HepG2 (cell line): ENCODE measurements at regions not wholly inside any gene's neighbourhood (a gene's known extent, or its start where the extent isn't known, plus 50 kb on each side); places are given as distances from the start of the nearest gene placed in this dataset.

Experiments
- ATAC-seq: fragments of 200-7000 bp; cut with Tn5 transposase; 3 replicates; pipeline ENCODE4 v1.9.1; 2020; ENCODE audit warnings: mild to moderate bottlenecking, moderate library complexity
- BruUV-seq: library from RNA; stranded (reverse); fragments of 400-500 nt; replicated peaks from 2 replicates; lab custom pipeline; 2021; lab: Mats Ljungman, UMichigan
- CTCF ChIA-PET: fragments of 300-600 bp; formaldehyde crosslinking; extraction: SDS; loops from one replicate; lab custom pipeline; 2021; ENCODE audit warnings: low total read pairs, inconsistent platforms, low intra/inter-chr PET ratio; lab: Yijun Ruan, JAX
- POLR2A ChIA-PET: fragments of 350-600 bp; sonication (Branson Sonifier 250); formaldehyde crosslinking; loops from one replicate; lab custom pipeline; 2020; ENCODE audit warnings: antibody characterized with exemption, inconsistent platforms; lab: Yijun Ruan, JAX
- DNase-seq: peaks from one replicate; pipeline ENCODE4 v3.0.0-alpha.2; 2015; ENCODE audit warnings: low spot score
- FAIRE-seq: peaks from 3 replicates; lab custom pipeline; 2011; peaks lifted over from hg19 to GRCh38; lab: Jason Lieb, UNC
- H2AFZ ChIP-seq: one replicate; pipeline ENCODE4 v1.6.1; 2011; ENCODE audit warnings: low read length, inconsistent platforms
- H3K27ac ChIP-seq: fragments of 300-600 bp; 3 replicates; pipeline ENCODE4 v1.8.0; 2011; ENCODE audit warnings: mixed run types, mild to moderate bottlenecking, mixed read lengths, low read length, inconsistent platforms; ENCODE audit not compliant: insufficient read depth; ENCODE audit errors: extremely low read length
- H3K27me3 ChIP-seq, 2 experiments: fragments of 200-600 bp in 1 of 2; 2 replicates in 1 of 2; 3 replicates in 1 of 2; pipeline versions ENCODE4 v1.6.0 to v1.8.0; 2011; ENCODE audit warnings: low read length in 2 of 2, mild to moderate bottlenecking in 2 of 2, moderate library complexity in 2 of 2, inconsistent platforms in 1 of 2; ENCODE audit not compliant: insufficient read depth in 2 of 2, control insufficient read depth in 1 of 2
- H3K36me3 ChIP-seq, 2 experiments: fragments of 200-600 bp in 1 of 2; replicated peaks in 1 of 2; 2 replicates in 1 of 2; 3 replicates in 1 of 2; pipeline versions ENCODE4 v1.5.1 to v1.8.0; 2011; ENCODE audit warnings: low read length in 2 of 2, inconsistent platforms in 1 of 2; ENCODE audit not compliant: insufficient read depth in 2 of 2, control insufficient read depth in 1 of 2
- H3K4me1 ChIP-seq: 2 replicates; pipeline ENCODE4 v1.5.1; 2012; ENCODE audit warnings: low read length, inconsistent platforms; ENCODE audit not compliant: insufficient read depth
- H3K4me2 ChIP-seq: 2 replicates; pipeline ENCODE4 v1.6.0; 2011; ENCODE audit warnings: low read depth, low read length, inconsistent platforms
- H3K4me3 ChIP-seq, 3 experiments: fragments of 200-600 bp in 1 of 3; sonication (generic), shearing (Covaris generic) in 1 of 3; replicated peaks in 1 of 3; 2 replicates each; pipeline ENCODE4 v1.5.1; 2011 to 2016; ENCODE audit warnings: low read length in 3 of 3, inconsistent platforms in 2 of 3, low read depth in 2 of 3, mild to moderate bottlenecking in 2 of 3, control low read depth in 1 of 3, mixed read lengths in 1 of 3; ENCODE audit not compliant: insufficient read depth in 1 of 3
- H3K79me2 ChIP-seq: one replicate; pipeline ENCODE4 v1.6.1; 2011; ENCODE audit warnings: low read length, inconsistent platforms; ENCODE audit not compliant: insufficient read depth
- H3K9ac ChIP-seq: 2 replicates; pipeline ENCODE4 v1.6.0; 2011; ENCODE audit warnings: mild to moderate bottlenecking, low read depth, low read length, inconsistent platforms; ENCODE audit not compliant: insufficient read depth
- H3K9me3 ChIP-seq: 2 replicates; pipeline ENCODE4 v1.5.1; 2012; ENCODE audit warnings: mild to moderate bottlenecking, low read length
- H4K20me1 ChIP-seq: 2 replicates; pipeline ENCODE4 v1.6.0; 2011; ENCODE audit warnings: inconsistent platforms, mild to moderate bottlenecking, low read length, moderate library complexity; ENCODE audit not compliant: insufficient read depth
- ADNP ChIP-seq: sonication (generic); formaldehyde crosslinking; IDR thresholded peaks from 2 replicates; pipeline ENCODE4 v1.4.0; 2020; ENCODE audit warnings: missing genetic modification reagents
- DDIT3 ChIP-seq: sonication (generic); formaldehyde crosslinking; IDR thresholded peaks from 2 replicates; pipeline ENCODE4 v1.4.0; 2020; ENCODE audit warnings: mild to moderate bottlenecking, missing genetic modification reagents
- DPF2 ChIP-seq: sonication (generic); formaldehyde crosslinking; IDR thresholded peaks from 2 replicates; pipeline ENCODE4 v1.4.0; 2020; ENCODE audit warnings: mild to moderate bottlenecking, low read depth, missing genetic modification reagents, borderline replicate concordance
- KLF16 ChIP-seq, 2 experiments: sonication (generic) in 1 of 2; formaldehyde crosslinking in 1 of 2; IDR thresholded peaks; 2 replicates each; pipeline versions ENCODE4 v1.6.1 to v1.8.0; 2016 to 2023; ENCODE audit warnings: missing genetic modification reagents in 2 of 2, missing compliant biosample characterization in 1 of 2
- NFAT5 ChIP-seq: sonication (generic); formaldehyde crosslinking; IDR thresholded peaks from 2 replicates; pipeline ENCODE4 v1.4.0; 2020; ENCODE audit warnings: missing genetic modification reagents
- NFKBIZ ChIP-seq: IDR thresholded peaks from 2 replicates; pipeline ENCODE4 v1.6.1; 2018; ENCODE audit warnings: missing genetic modification reagents, missing compliant biosample characterization
- PAF1 ChIP-seq: IDR thresholded peaks from 2 replicates; pipeline ENCODE4 v1.6.1; 2016; ENCODE audit warnings: missing genetic modification reagents, missing compliant biosample characterization
- RAD51 ChIP-seq: fragments of 450-650 bp; IDR thresholded peaks from 2 replicates; pipeline ENCODE4 v1.6.1; 2016; ENCODE audit warnings: borderline replicate concordance
- TMF1 ChIP-seq: sonication (generic); formaldehyde crosslinking; IDR thresholded peaks from 2 replicates; pipeline ENCODE4 v1.8.1; 2022; ENCODE audit warnings: low read depth, missing genetic modification reagents
- TRIM24 ChIP-seq: sonication (generic); formaldehyde crosslinking; IDR thresholded peaks from 2 replicates; pipeline ENCODE4 v1.8.0; 2022; ENCODE audit warnings: mild to moderate bottlenecking, missing genetic modification reagents
- XBP1 ChIP-seq: sonication (generic); formaldehyde crosslinking; IDR thresholded peaks from 2 replicates; pipeline ENCODE4 v1.5.0; 2020; ENCODE audit warnings: missing genetic modification reagents
- YY1 ChIP-seq: IDR thresholded peaks from 2 replicates; pipeline ENCODE4 v1.6.1; 2011; ENCODE audit warnings: low read length, low read depth, moderate library complexity, mild to moderate bottlenecking; ENCODE audit not compliant: insufficient read depth, insufficient replicate concordance
- ZNF329 ChIP-seq: sonication (generic); formaldehyde crosslinking; IDR thresholded peaks from 2 replicates; pipeline ENCODE4 v1.9.0; 2021; ENCODE audit warnings: low read depth, mild to moderate bottlenecking, missing genetic modification reagents
- ZNF704 ChIP-seq: sonication (generic); formaldehyde crosslinking; IDR thresholded peaks from 2 replicates; pipeline ENCODE4 v1.8.1; 2023; ENCODE audit warnings: mild to moderate bottlenecking, inconsistent platforms, moderate library complexity, missing genetic modification reagents, borderline replicate concordance
- WGBS: methylation state at CpG from one replicate; pipeline ENCODE4 v1.1.6; 2017; ENCODE audit warnings: low lambda C conversion rate; 5-methylcytosine and 5-hydroxymethylcytosine counted together
- in situ Hi-C: cut with HindIII; loops from 2 replicates; pipeline ENCODE4 v1.10.0; 2017; ENCODE audit warnings: low pct_unique_long_range_greater_than_20kb; ENCODE audit not compliant: extremely low pct_ligation_motif_present
- intact Hi-C: fragments of 100-400 bp; cut with micrococcal nuclease; formaldehyde crosslinking; loops from one replicate; pipeline ENCODE4 v1.10.0; 2022; ENCODE audit not compliant: unreplicated experiment

GRCh38 chr21:26751305-26751704, 93.9 kb downstream of the ADAMTS1 start:
- Histone ChIP-seq H3K9ac (no peak overlapping the region), H3K79me2 (no peaks in the 10 kb centered on the region), H3K27me3 (no peaks in the 10 kb centered on the region), H3K4me3 (no peak overlapping the region), H3K27ac (no peak overlapping the region), H3K4me1 (no peaks in the 10 kb centered on the region), H4K20me1 (no peaks in the 10 kb centered on the region), H2AFZ (no peak overlapping the region), H3K4me2 (no peak overlapping the region), H3K36me3 (no peaks in the 10 kb centered on the region), H3K9me3 (0 out of 2 replicates have a peak, but pooled peaks cover 3% of the 10 kb centered on the region)
- ATAC-seq (no peak), FAIRE-seq (no peak), DNase-seq (no peak)
- POLR2A ChIA-PET = no interaction called here
- intact Hi-C loops (no loop called here), in situ Hi-C loops (no loop called here)
- CTCF ChIA-PET = no interaction called here
- 27% methylated on average over 4 of the region's 4 CpGs for WGBS
- TF ChIP-seq ZNF329 (CRISPR knock-in tag) (no peak), TRIM24 (CRISPR knock-in tag) (no peak), TMF1 (CRISPR knock-in tag) (no peak), XBP1 (CRISPR knock-in tag) (no peak), ZNF704 (no peak), KLF16 (CRISPR knock-in tag; IDR thresholded peaks at IDR 0.05) (no peak), NFKBIZ (CRISPR knock-in tag) (no peak)
- BruUV-seq = no TSS peak

- DNase-seq (no peak), ATAC-seq (no peak)
- H3K4me1 ChIP-seq = no peaks in the 10 kb centered on the region
- H3K27me3 ChIP-seq = no peaks in the 10 kb centered on the region
- H2AFZ ChIP-seq = no peak overlapping the region
- no peak overlapping the region for H3K4me2 ChIP-seq
- no peak for TF ChIP-seq DPF2
- no peak for TF ChIP-seq PAF1 (CRISPR knock-in tag)
- TF ChIP-seq DDIT3 (CRISPR knock-in tag) = no peak
- no peak for TF ChIP-seq RAD51
- no peak for TF ChIP-seq NFAT5 (CRISPR knock-in tag)
- TF ChIP-seq ADNP (CRISPR knock-in tag) = no peak
- no peak for TF ChIP-seq YY1
- TF ChIP-seq, all 625 proteins: peak for 0
- POLR2A ChIA-PET = no interaction called here
- no peaks in the 10 kb centered on the region; the same call in 1 of the 2 replicates for H3K9me3 ChIP-seq
- CTCF ChIA-PET = no interaction called here
- H3K4me3 ChIP-seq = no peak overlapping the region
- no peaks in the 10 kb centered on the region for H3K79me2 ChIP-seq
- 0% methylated on average over 5 of the region's 5 CpGs for WGBS
- no peak for FAIRE-seq
- H4K20me1 ChIP-seq = no peaks in the 10 kb centered on the region
- no peak overlapping the region for H3K9ac ChIP-seq
- no TSS peak for BruUV-seq
- no peak overlapping the region for H3K27ac ChIP-seq
- intact Hi-C loops (no loop called here), in situ Hi-C loops (no loop called here)
- H3K36me3 ChIP-seq = no peaks in the 10 kb centered on the region
These were observed 97.1 kb downstream of the ADAMTS1 start for GRCh38 chr21:26748066-26748465.
